Stomach (tissue), 8 donors: ENCODE measurements at regions not wholly inside any gene's neighbourhood (a gene's known extent, or its start where the extent isn't known, plus 50 kb on each side); places are given as distances from the start of the nearest gene placed in this dataset.

ENCODE experiments used
- DNase-seq, 2 donors: peaks; one replicate each; pipeline versions ENCODE4 v3.0.0 to v3.0.0-alpha.2; 2013 to 2019
- H3K27ac ChIP-seq, 5 donors: fragments of 200-600 bp in 4 of 5; sonication (generic) in 4 of 5; one replicate each; pipeline ENCODE4 v1.5.1; 2013 to 2019; ENCODE audit warnings: mild to moderate bottlenecking in 1 of 5, moderate library complexity in 1 of 5
- H3K27me3 ChIP-seq, 3 donors: fragments of 200-600 bp; sonication (generic); one replicate each; pipeline ENCODE4 v1.5.1; 2017 to 2019; ENCODE audit warnings: mixed run types in 1 of 3
- H3K36me3 ChIP-seq, 4 donors: fragments of 200-600 bp; sonication (generic); 1 replicate in 3 of 4; 2 replicates in 1 of 4; pipeline ENCODE4 v1.5.1; 2016 to 2019
- H3K4me1 ChIP-seq, 4 donors: fragments of 200-600 bp; sonication (generic); one replicate each; pipeline ENCODE4 v1.5.1; 2016 to 2019
- H3K4me3 ChIP-seq, 4 donors: fragments of 200-600 bp; sonication (generic) in 3 of 4; one replicate each; pipeline ENCODE4 v1.5.1; 2016 to 2019; ENCODE audit warnings: mild to moderate bottlenecking in 1 of 4
- H3K9me3 ChIP-seq, 4 donors: fragments of 200-600 bp; sonication (generic); one replicate each; pipeline ENCODE4 v1.5.1; 2016 to 2019
- CTCF ChIP-seq, 7 experiments: fragments of 450-650 bp in 4 of 7; fragments of 200-600 bp in 3 of 7; sonication (generic) in 3 of 7; IDR thresholded peaks; one replicate each; pipeline ENCODE4 v1.5.1; 2016 to 2019; ENCODE audit warnings: antibody characterized with exemption in 7 of 7, control low read depth in 2 of 7, mild to moderate bottlenecking in 1 of 7
- EP300 ChIP-seq: sonication (generic); formaldehyde crosslinking; IDR thresholded peaks from one replicate; pipeline ENCODE4 v1.6.1; 2017; ENCODE audit warnings: antibody characterized with exemption
- POLR2A ChIP-seq, 4 donors: fragments of 450-650 bp; IDR thresholded peaks; one replicate each; pipeline ENCODE4 v1.6.1; 2016; ENCODE audit warnings: antibody characterized with exemption in 4 of 4, control low read depth in 2 of 4, mild to moderate bottlenecking in 1 of 4, moderate library complexity in 1 of 4
- POLR2AphosphoS5 ChIP-seq, 3 donors: sonication (generic); formaldehyde crosslinking; IDR thresholded peaks; one replicate each; pipeline ENCODE4 v1.6.1; 2016; ENCODE audit warnings: antibody characterized with exemption in 3 of 3
- WGBS, 5 donors: extraction: QIAGEN DNeasy Blood & Tissue Kit in 3 of 5; methylation state at CpG; one replicate each; pipeline versions ENCODE4 v1.1.5 to v1.1.7; 2013 to 2018; 5-methylcytosine and 5-hydroxymethylcytosine counted together
- intact Hi-C: fragments of 100-400 bp; cut with DNase I; formaldehyde crosslinking; loops from one replicate; pipeline ENCODE4 v1.15.1; 2023; ENCODE audit warnings: low total_unique reads
- donor health status: healthy with polysubstance abuse.
- donor health status: Bipolar disorder and iron deficiency.
- donor health status: healthy.

GRCh38 chr2:123917241-123917640, 107.8 kb upstream of the CNTNAP5 start:
- TF ChIP-seq POLR2AphosphoS5 (IDR thresholded peaks at IDR 0.05) (no peak), EP300 (no peak), CTCF (IDR thresholded peaks at IDR 0.05) (no peak), POLR2A (IDR thresholded peaks at IDR 0.05) (no peak)
- intact Hi-C loops: no loop called here
- 34 to 65% (median 43%) methylated on average over 2 of the region's 2 CpGs for WGBS, 5 donors
- Histone ChIP-seq H3K27ac (no peak overlapping the region), H3K27me3 (no peaks in the 10 kb centered on the region), H3K36me3 (no peaks in the 10 kb centered on the region), H3K4me3 (no peak overlapping the region), H3K9me3 (peaks cover 0 to 7% (median under 1%) of the 10 kb centered on the region in 4 donors), H3K4me1 (no peaks in the 10 kb centered on the region)
- DNase-seq: no peak

- no peaks in the 10 kb centered on the region for H3K27me3 ChIP-seq
- H3K27ac ChIP-seq: no peak overlapping the region
- intact Hi-C loops: no loop called here
- peak in 1 of 2 donors; percentile 9 for DNase-seq
- no peak overlapping the region for H3K4me3 ChIP-seq
- H3K9me3 ChIP-seq: peaks cover 0 to 12% (median under 1%) of the 10 kb centered on the region in 4 donors
- no peaks in the 10 kb centered on the region for H3K4me1 ChIP-seq
- no peak for TF ChIP-seq POLR2A (IDR thresholded peaks at IDR 0.05)
- no peak for TF ChIP-seq EP300
- no peaks in the 10 kb centered on the region for H3K36me3 ChIP-seq
- WGBS, 5 donors: 47 to 51% (median 49%) methylated on average over 2 of the region's 2 CpGs
Measured at GRCh38 chr2:123928358-123928757, 96.7 kb upstream of the CNTNAP5 start.

GRCh38 chr2:123935405-123935804, 89.7 kb upstream of the CNTNAP5 start:
- WGBS, 5 donors: 88 to 100% (median 92%) methylated on average over 4 of the region's 4 CpGs
- intact Hi-C loops: no loop called here
- DNase-seq: no peak

GRCh38 chr2:123953846-123954245, 71.2 kb upstream of the CNTNAP5 start:
- Histone ChIP-seq H3K27me3 (no peaks in the 10 kb centered on the region), H3K4me3 (no peak overlapping the region), H3K4me1 (no peaks in the 10 kb centered on the region), H3K36me3 (no peaks in the 10 kb centered on the region), H3K9me3 (peaks cover 0 to 7% (median 0%) of the 10 kb centered on the region in 4 donors), H3K27ac (no peak overlapping the region)
- intact Hi-C loops: no loop called here
- TF ChIP-seq CTCF (IDR thresholded peaks at IDR 0.05): no peak
- TF ChIP-seq POLR2A (IDR thresholded peaks at IDR 0.05): no peak
- TF ChIP-seq POLR2AphosphoS5 (IDR thresholded peaks at IDR 0.05): no peak
- no peak for TF ChIP-seq EP300
- no peak for DNase-seq
- 75 to 87% (median 83%) methylated on average over 2 of the region's 2 CpGs for WGBS, 5 donors

More at GRCh38 chr2:123935405-123935804, 89.7 kb upstream of the CNTNAP5 start:
- Histone ChIP-seq H3K36me3 (no peaks in the 10 kb centered on the region), H3K27ac (no peak overlapping the region), H3K9me3 (peaks cover 0 to 7% (median 3%) of the 10 kb centered on the region in 4 donors), H3K27me3 (no peaks in the 10 kb centered on the region), H3K4me3 (no peak overlapping the region), H3K4me1 (no peaks in the 10 kb centered on the region)
- TF ChIP-seq EP300: no peak
- TF ChIP-seq POLR2A (IDR thresholded peaks at IDR 0.05): no peak
- no peak for TF ChIP-seq POLR2AphosphoS5 (IDR thresholded peaks at IDR 0.05)
- TF ChIP-seq CTCF (IDR thresholded peaks at IDR 0.05): no peak

DNA sequence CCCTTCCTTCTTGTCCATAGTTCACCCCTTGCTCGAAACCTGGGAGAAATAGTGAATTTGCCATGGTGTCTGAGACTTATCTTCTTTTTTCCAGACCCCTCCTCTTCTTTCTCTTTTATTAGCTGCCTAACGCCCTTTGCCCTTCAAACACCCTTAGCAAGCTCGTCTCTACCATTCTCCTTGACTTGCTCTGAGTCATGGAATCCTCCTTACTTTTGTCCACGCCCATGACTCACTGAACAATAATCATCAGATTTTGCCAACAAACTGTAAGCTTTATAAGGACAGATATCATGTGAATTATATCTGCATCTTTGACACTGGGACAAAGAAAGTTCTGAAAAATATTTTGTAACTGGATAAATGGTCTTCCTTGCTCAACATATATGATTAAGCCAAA, 67.1 kb upstream of the CNTNAP5 start:
- WGBS, 5 donors: 47 to 64% (median 54%) methylated on average over 4 of the region's 4 CpGs
- no peaks in the 10 kb centered on the region for H3K4me1 ChIP-seq
- no peak for DNase-seq

More for the DNA sequence above, 67.1 kb upstream of the CNTNAP5 start:
- Histone ChIP-seq H3K36me3 (no peaks in the 10 kb centered on the region), H3K4me3 (no peak overlapping the region), H3K27me3 (no peaks in the 10 kb centered on the region), H3K9me3 (peaks cover 0 to 32% (median 0%) of the 10 kb centered on the region in 4 donors), H3K27ac (no peak overlapping the region)
- TF ChIP-seq CTCF (IDR thresholded peaks at IDR 0.05): no peak
- no peak for TF ChIP-seq EP300
- TF ChIP-seq POLR2AphosphoS5 (IDR thresholded peaks at IDR 0.05): no peak
- no peak for TF ChIP-seq POLR2A (IDR thresholded peaks at IDR 0.05)
- intact Hi-C loops: no loop called here
